Eye (tissue), 1 donor: ENCODE measurements at regions not wholly inside any gene's neighbourhood (a gene's known extent, or its start where the extent isn't known, plus 50 kb on each side); places are given as distances from the start of the nearest gene placed in this dataset.

Experiments used
- DNase-seq: peaks from one replicate; pipeline ENCODE4 v3.0.0-alpha.2; 2015

GRCh38 chr3:76550522-76551201 is 489.2 kb upstream of the ROBO2 start:
- DNase-seq = no peak

- DNase-seq = no peak
Measured at GRCh38 chr3:76551739-76552138, 488.2 kb upstream of the ROBO2 start.

- DNase-seq = no peak
Measured at GRCh38 chr3:76552653-76553052, 487.2 kb upstream of the ROBO2 start.

GRCh38 chr3:76554707-76555106 is 485.2 kb upstream of the ROBO2 start:
- DNase-seq = peak; percentile 57

GRCh38 chr3:76561494-76562236 is 478.2 kb upstream of the ROBO2 start:
- no peak for DNase-seq

- no peak for DNase-seq
Measured at GRCh38 chr3:76565496-76566210, 474.2 kb upstream of the ROBO2 start.

GRCh38 chr3:76566211-76566534 is 473.7 kb upstream of the ROBO2 start:
- DNase-seq = no peak

- DNase-seq = no peak
Measured at GRCh38 chr3:76566904-76567303, 473.0 kb upstream of the ROBO2 start.

GRCh38 chr3:76570436-76571057 is 469.4 kb upstream of the ROBO2 start:
- peak; percentile 53 for DNase-seq

GRCh38 chr3:76576201-76576600 is 463.7 kb upstream of the ROBO2 start:
- DNase-seq = no peak

GRCh38 chr3:76582098-76582497 is 457.8 kb upstream of the ROBO2 start:
- no peak for DNase-seq

GRCh38 chr3:76582632-76583378 is 457.1 kb upstream of the ROBO2 start:
- DNase-seq = no peak

- peak; percentile 35 for DNase-seq
Measured at GRCh38 chr3:76585794-76586392, 454.0 kb upstream of the ROBO2 start.

GRCh38 chr3:76586471-76586870 is 453.4 kb upstream of the ROBO2 start:
- DNase-seq = no peak

- DNase-seq = no peak
Measured at GRCh38 chr3:76610150-76610549, 429.7 kb upstream of the ROBO2 start.

- DNase-seq = no peak
Measured at GRCh38 chr3:76615719-76616118, 424.2 kb upstream of the ROBO2 start.

- DNase-seq = no peak
Measured at GRCh38 chr3:76624164-76624563, 415.7 kb upstream of the ROBO2 start.

- DNase-seq = peak; percentile 4
Measured at GRCh38 chr3:76627236-76627635, 412.7 kb upstream of the ROBO2 start.

GRCh38 chr3:76631251-76631650 is 408.6 kb upstream of the ROBO2 start:
- DNase-seq = no peak

- DNase-seq = no peak
Measured at GRCh38 chr3:76638006-76638405, 401.9 kb upstream of the ROBO2 start.

- DNase-seq = no peak
Measured at GRCh38 chr3:76643623-76644304, 396.1 kb upstream of the ROBO2 start.

- no peak for DNase-seq
Measured at GRCh38 chr3:76644305-76644675, 395.6 kb upstream of the ROBO2 start.
